ENCODE measurements at regions not wholly inside any gene's neighbourhood (a gene's known extent, or its start where the extent isn't known, plus 50 kb on each side); places are given as distances from the start of the nearest gene placed in this dataset.

GRCh38 chr15:95470997-95471689 lies 859.4 kb upstream of the NR2F2 start:
- no peaks in the 10 kb centered on the region for H3K36me3 ChIP-seq (ENCODE audit: control insufficient read depth, insufficient read depth, low read length)
- no peaks in the 10 kb centered on the region for H3K4me1 ChIP-seq (ENCODE audit: control insufficient read depth, insufficient read depth, low read length)
- no peaks in the 10 kb centered on the region for H3K27me3 ChIP-seq (ENCODE audit: control insufficient read depth, insufficient read depth, low read length)
- H3K9me3 ChIP-seq (ENCODE audit: control insufficient read depth, insufficient read depth, low read length), result no peaks in the 10 kb centered on the region
- no peak overlapping the region for H3K27ac ChIP-seq (ENCODE audit: low read depth, low read length)
- H3K9ac ChIP-seq (ENCODE audit: low read depth, low read length), result no peak overlapping the region
- H3K4me3 ChIP-seq (ENCODE audit: low read depth, low read length), result no peak overlapping the region

- Histone ChIP-seq H3K9ac (ENCODE audit: low read depth, low read length) (no peak overlapping the region), H3K27ac (ENCODE audit: low read depth, low read length) (no peak overlapping the region), H3K4me1 (ENCODE audit: control insufficient read depth, insufficient read depth, low read length) (no peaks in the 10 kb centered on the region), H3K4me3 (ENCODE audit: low read depth, low read length) (no peak overlapping the region), H3K36me3 (ENCODE audit: control insufficient read depth, insufficient read depth, low read length) (no peaks in the 10 kb centered on the region), H3K27me3 (ENCODE audit: control insufficient read depth, insufficient read depth, low read length) (no peaks in the 10 kb centered on the region), H3K9me3 (ENCODE audit: control insufficient read depth, insufficient read depth, low read length) (no peaks in the 10 kb centered on the region)
Measured at GRCh38 chr15:95471690-95472086, 858.8 kb upstream of the NR2F2 start.

- Histone ChIP-seq H3K9me3 (ENCODE audit: control insufficient read depth, insufficient read depth, low read length) (no peaks in the 10 kb centered on the region), H3K36me3 (ENCODE audit: control insufficient read depth, insufficient read depth, low read length) (no peaks in the 10 kb centered on the region), H3K27ac (ENCODE audit: low read depth, low read length) (no peak overlapping the region), H3K4me1 (ENCODE audit: control insufficient read depth, insufficient read depth, low read length) (no peaks in the 10 kb centered on the region), H3K9ac (ENCODE audit: low read depth, low read length) (no peak overlapping the region), H3K27me3 (ENCODE audit: control insufficient read depth, insufficient read depth, low read length) (no peaks in the 10 kb centered on the region), H3K4me3 (ENCODE audit: low read depth, low read length) (no peak overlapping the region)
Measured at GRCh38 chr15:95475067-95475466, 855.4 kb upstream of the NR2F2 start.

- Histone ChIP-seq H3K9me3 (ENCODE audit: control insufficient read depth, insufficient read depth, low read length) (no peaks in the 10 kb centered on the region), H3K4me3 (ENCODE audit: low read depth, low read length) (no peak overlapping the region), H3K4me1 (ENCODE audit: control insufficient read depth, insufficient read depth, low read length) (no peaks in the 10 kb centered on the region), H3K36me3 (ENCODE audit: control insufficient read depth, insufficient read depth, low read length) (no peaks in the 10 kb centered on the region), H3K27me3 (ENCODE audit: control insufficient read depth, insufficient read depth, low read length) (no peaks in the 10 kb centered on the region), H3K9ac (ENCODE audit: low read depth, low read length) (no peak overlapping the region), H3K27ac (ENCODE audit: low read depth, low read length) (no peak overlapping the region)
Measured at GRCh38 chr15:95479308-95479707, 851.2 kb upstream of the NR2F2 start.

- Histone ChIP-seq H3K27me3 (ENCODE audit: control insufficient read depth, insufficient read depth, low read length) (no peaks in the 10 kb centered on the region), H3K4me3 (ENCODE audit: low read depth, low read length) (no peak overlapping the region), H3K9me3 (ENCODE audit: control insufficient read depth, insufficient read depth, low read length) (no peaks in the 10 kb centered on the region), H3K4me1 (ENCODE audit: control insufficient read depth, insufficient read depth, low read length) (no peaks in the 10 kb centered on the region), H3K27ac (ENCODE audit: low read depth, low read length) (no peak overlapping the region), H3K36me3 (ENCODE audit: control insufficient read depth, insufficient read depth, low read length) (no peaks in the 10 kb centered on the region), H3K9ac (ENCODE audit: low read depth, low read length) (no peak overlapping the region)
Measured at GRCh38 chr15:95485367-95485766, 845.1 kb upstream of the NR2F2 start.

GRCh38 chr15:95486224-95486623 lies 844.3 kb upstream of the NR2F2 start:
- H3K36me3 ChIP-seq (ENCODE audit: control insufficient read depth, insufficient read depth, low read length), result no peaks in the 10 kb centered on the region
- H3K27me3 ChIP-seq (ENCODE audit: control insufficient read depth, insufficient read depth, low read length), result no peaks in the 10 kb centered on the region
- H3K27ac ChIP-seq (ENCODE audit: low read depth, low read length), result no peak overlapping the region
- H3K9me3 ChIP-seq (ENCODE audit: control insufficient read depth, insufficient read depth, low read length), result no peaks in the 10 kb centered on the region
- no peak overlapping the region for H3K9ac ChIP-seq (ENCODE audit: low read depth, low read length)
- H3K4me1 ChIP-seq (ENCODE audit: control insufficient read depth, insufficient read depth, low read length), result no peaks in the 10 kb centered on the region
- no peak overlapping the region for H3K4me3 ChIP-seq (ENCODE audit: low read depth, low read length)

- Histone ChIP-seq H3K36me3 (ENCODE audit: control insufficient read depth, insufficient read depth, low read length) (no peaks in the 10 kb centered on the region), H3K27ac (ENCODE audit: low read depth, low read length) (no peak overlapping the region), H3K4me3 (ENCODE audit: low read depth, low read length) (no peak overlapping the region), H3K27me3 (ENCODE audit: control insufficient read depth, insufficient read depth, low read length) (no peaks in the 10 kb centered on the region), H3K9me3 (ENCODE audit: control insufficient read depth, insufficient read depth, low read length) (no peaks in the 10 kb centered on the region), H3K9ac (ENCODE audit: low read depth, low read length) (no peak overlapping the region), H3K4me1 (ENCODE audit: control insufficient read depth, insufficient read depth, low read length) (no peaks in the 10 kb centered on the region; the same call in 1 of the 2 replicates)
Measured at GRCh38 chr15:95489103-95489502, 841.4 kb upstream of the NR2F2 start.

GRCh38 chr15:95492388-95493070 lies 838.0 kb upstream of the NR2F2 start:
- Histone ChIP-seq H3K27me3 (ENCODE audit: control insufficient read depth, insufficient read depth, low read length) (no peaks in the 10 kb centered on the region), H3K4me3 (ENCODE audit: low read depth, low read length) (no peak overlapping the region), H3K27ac (ENCODE audit: low read depth, low read length) (no peak overlapping the region), H3K9me3 (ENCODE audit: control insufficient read depth, insufficient read depth, low read length) (no peaks in the 10 kb centered on the region), H3K9ac (ENCODE audit: low read depth, low read length) (no peak overlapping the region), H3K4me1 (ENCODE audit: control insufficient read depth, insufficient read depth, low read length) (no peaks in the 10 kb centered on the region; the same call in 1 of the 2 replicates), H3K36me3 (ENCODE audit: control insufficient read depth, insufficient read depth, low read length) (no peaks in the 10 kb centered on the region)

GRCh38 chr15:95494971-95495541 lies 835.4 kb upstream of the NR2F2 start:
- no peaks in the 10 kb centered on the region for H3K9me3 ChIP-seq (ENCODE audit: control insufficient read depth, insufficient read depth, low read length)
- no peak overlapping the region for H3K4me3 ChIP-seq (ENCODE audit: low read depth, low read length)
- H3K27me3 ChIP-seq (ENCODE audit: control insufficient read depth, insufficient read depth, low read length), result no peaks in the 10 kb centered on the region
- H3K36me3 ChIP-seq (ENCODE audit: control insufficient read depth, insufficient read depth, low read length), result no peaks in the 10 kb centered on the region
- no peak overlapping the region for H3K27ac ChIP-seq (ENCODE audit: low read depth, low read length)
- no peak overlapping the region for H3K9ac ChIP-seq (ENCODE audit: low read depth, low read length)
- no peaks in the 10 kb centered on the region; the same call in 1 of the 2 replicates for H3K4me1 ChIP-seq (ENCODE audit: control insufficient read depth, insufficient read depth, low read length)

- Histone ChIP-seq H3K36me3 (ENCODE audit: control insufficient read depth, insufficient read depth, low read length) (no peaks in the 10 kb centered on the region), H3K4me1 (ENCODE audit: control insufficient read depth, insufficient read depth, low read length) (no peaks in the 10 kb centered on the region; the same call in 1 of the 2 replicates), H3K9ac (ENCODE audit: low read depth, low read length) (no peak overlapping the region), H3K9me3 (ENCODE audit: control insufficient read depth, insufficient read depth, low read length) (no peaks in the 10 kb centered on the region), H3K27ac (ENCODE audit: low read depth, low read length) (no peak overlapping the region), H3K27me3 (ENCODE audit: control insufficient read depth, insufficient read depth, low read length) (no peaks in the 10 kb centered on the region), H3K4me3 (ENCODE audit: low read depth, low read length) (no peak overlapping the region)
Measured at GRCh38 chr15:95497634-95498033, 832.9 kb upstream of the NR2F2 start.

GRCh38 chr15:95498961-95499360 lies 831.5 kb upstream of the NR2F2 start:
- no peak overlapping the region for H3K4me3 ChIP-seq (ENCODE audit: low read depth, low read length)
- H3K27ac ChIP-seq (ENCODE audit: low read depth, low read length), result no peak overlapping the region
- no peaks in the 10 kb centered on the region for H3K36me3 ChIP-seq (ENCODE audit: control insufficient read depth, insufficient read depth, low read length)
- H3K27me3 ChIP-seq (ENCODE audit: control insufficient read depth, insufficient read depth, low read length), result no peaks in the 10 kb centered on the region
- no peaks in the 10 kb centered on the region for H3K9me3 ChIP-seq (ENCODE audit: control insufficient read depth, insufficient read depth, low read length)
- H3K9ac ChIP-seq (ENCODE audit: low read depth, low read length), result no peak overlapping the region
- H3K4me1 ChIP-seq (ENCODE audit: control insufficient read depth, insufficient read depth, low read length), result no peaks in the 10 kb centered on the region; the same call in 1 of the 2 replicates
